CD4-positive, alpha-beta T cell treated with Interleukin-15 for 1 hour (primary cell): ENCODE measurements at regions not wholly inside any gene's neighbourhood (a gene's known extent, or its start where the extent isn't known, plus 50 kb on each side); places are given as distances from the start of the nearest gene placed in this dataset.

Source experiments
- DNase-seq: peaks from one replicate; pipeline ENCODE4 v3.0.0-alpha.2; 2020

GRCh38 chr2:174667250-174667860 is 69.8 kb upstream of the WIPF1 start:
- no peak for DNase-seq

DNA sequence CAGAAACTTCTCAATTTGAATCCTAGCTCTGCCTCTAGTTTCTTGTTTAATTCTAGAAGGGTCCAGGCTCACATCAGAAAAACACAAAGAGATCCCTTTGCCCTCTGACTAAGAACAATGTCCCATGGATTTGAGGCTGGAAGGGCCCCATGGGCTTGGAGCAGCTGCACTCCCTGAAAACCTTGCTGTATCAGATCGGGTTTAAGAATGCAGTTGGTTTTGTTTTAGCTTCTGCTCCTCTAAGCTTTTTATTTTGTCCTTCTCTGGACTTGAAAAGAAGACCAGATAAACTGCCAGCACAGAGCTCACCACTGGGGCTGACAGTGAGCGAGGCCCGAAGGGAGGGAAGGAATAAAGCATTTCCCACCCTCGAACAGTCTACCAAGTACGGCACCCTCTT is 69.2 kb upstream of the WIPF1 start:
- no peak for DNase-seq

DNA sequence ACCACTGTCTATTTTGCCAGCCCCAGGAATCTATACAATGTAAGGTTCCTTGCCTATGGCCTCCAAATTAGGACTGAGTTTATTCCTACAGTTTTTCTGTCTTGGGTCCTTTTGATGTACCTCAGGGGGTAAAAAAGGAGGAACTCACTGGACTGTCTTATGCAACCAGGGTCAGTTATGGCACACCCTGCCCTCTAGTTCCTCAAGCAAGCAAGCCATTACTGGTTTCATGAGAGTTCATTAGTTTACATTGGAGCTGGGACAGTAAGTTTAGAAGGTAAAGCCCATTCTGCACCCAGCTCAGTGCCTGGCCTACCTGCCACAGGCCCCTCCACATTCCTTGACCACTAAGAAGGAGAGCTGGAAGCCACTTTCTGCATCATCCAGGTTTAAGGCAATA is 68.7 kb upstream of the WIPF1 start:
- DNase-seq = peak; percentile 40

DNA sequence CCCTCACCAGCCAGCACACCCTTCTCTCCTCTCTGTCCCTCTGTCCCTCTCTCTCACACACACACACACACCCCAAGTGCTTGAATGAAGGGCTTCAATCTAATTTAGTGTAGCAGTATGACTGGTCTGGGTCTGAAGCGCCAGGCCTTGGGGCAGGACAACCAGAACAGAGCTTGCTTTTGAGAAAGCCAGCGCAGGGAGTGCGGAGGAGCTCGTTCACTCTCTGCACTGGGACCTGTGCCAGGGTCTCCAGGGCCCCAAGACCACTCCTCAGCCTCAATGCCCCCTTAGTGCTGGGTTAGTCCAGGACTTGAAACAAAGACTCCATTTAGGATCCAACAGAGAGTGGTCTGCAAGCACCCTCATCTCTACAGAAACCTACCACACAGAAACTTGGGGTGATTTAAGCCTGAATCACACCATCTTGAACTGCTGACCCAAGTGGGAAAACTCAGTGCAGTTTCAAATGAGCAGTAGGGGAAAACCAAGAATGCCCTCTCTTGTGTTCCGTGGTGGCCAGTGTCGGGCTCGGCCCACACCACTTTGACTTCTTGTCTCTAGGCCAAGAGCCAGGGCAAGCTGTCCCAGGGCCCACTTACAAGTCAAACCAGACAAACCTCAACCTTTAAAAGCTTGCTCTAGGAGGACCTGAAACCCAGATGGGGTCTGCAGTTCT is 66.6 kb upstream of the WIPF1 start:
- DNase-seq = no peak

- no peak for DNase-seq
These were observed 65.9 kb upstream of the WIPF1 start for GRCh38 chr2:174663550-174663949.

- DNase-seq = no peak
These were observed 65.3 kb upstream of the WIPF1 start for GRCh38 chr2:174662859-174663258.

- DNase-seq = no peak
These were observed 64.9 kb upstream of the WIPF1 start for GRCh38 chr2:174662459-174662858.

GRCh38 chr2:174660984-174661675 is 63.5 kb upstream of the WIPF1 start:
- no peak for DNase-seq

GRCh38 chr2:174659069-174659900 is 61.7 kb upstream of the WIPF1 start:
- no peak for DNase-seq

DNA sequence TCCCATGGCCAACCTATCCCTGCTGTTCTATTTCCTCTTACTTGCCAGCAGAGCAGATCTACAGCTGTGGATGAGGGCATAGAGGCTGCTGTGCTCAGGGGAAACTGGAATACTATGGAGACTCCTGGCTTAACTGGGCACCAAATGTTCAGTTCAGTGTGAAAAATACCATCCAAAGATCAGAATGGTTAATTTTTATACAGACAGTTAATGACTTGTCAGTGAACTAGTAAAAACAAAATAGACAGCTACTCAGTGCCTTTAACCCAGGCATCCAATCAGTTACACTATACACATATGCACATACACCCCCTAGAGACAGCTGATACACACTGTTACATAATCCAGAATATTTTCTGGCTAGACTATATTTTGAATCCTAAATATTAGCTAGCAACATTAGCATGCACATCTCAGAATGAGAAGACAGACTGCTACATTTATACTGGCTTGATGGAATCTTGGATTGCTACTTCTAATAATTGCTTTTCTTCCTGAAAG is 59.1 kb upstream of the WIPF1 start:
- DNase-seq = no peak

DNA sequence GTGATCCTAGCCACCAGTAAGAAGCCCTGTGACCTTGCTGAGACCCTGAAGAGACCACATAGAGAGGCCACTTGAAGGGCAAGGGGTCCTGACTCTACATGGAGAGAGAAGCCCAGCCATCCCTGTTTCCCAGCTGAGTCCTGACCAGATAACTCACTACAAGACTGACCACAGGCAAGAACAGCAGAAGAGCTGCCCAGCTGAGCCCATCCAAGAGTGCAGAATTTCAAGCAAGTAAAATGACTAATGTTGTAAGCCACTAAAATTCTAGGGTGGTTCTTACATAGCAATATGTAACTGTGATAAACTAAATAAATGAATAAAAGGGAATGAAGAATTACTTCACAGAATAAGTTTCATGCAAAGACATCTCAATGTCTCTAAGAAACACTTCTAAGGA is 58.4 kb upstream of the WIPF1 start:
- DNase-seq = no peak

GRCh38 chr2:174654419-174654941 is 56.9 kb upstream of the WIPF1 start:
- no peak for DNase-seq

- no peak for DNase-seq
These were observed 51.3 kb upstream of the WIPF1 start for GRCh38 chr2:174648896-174649295.
